ENCODE measurements at regions not wholly inside any gene's neighbourhood (a gene's known extent, or its start where the extent isn't known, plus 50 kb on each side); places are given as distances from the start of the nearest gene placed in this dataset.

DNA sequence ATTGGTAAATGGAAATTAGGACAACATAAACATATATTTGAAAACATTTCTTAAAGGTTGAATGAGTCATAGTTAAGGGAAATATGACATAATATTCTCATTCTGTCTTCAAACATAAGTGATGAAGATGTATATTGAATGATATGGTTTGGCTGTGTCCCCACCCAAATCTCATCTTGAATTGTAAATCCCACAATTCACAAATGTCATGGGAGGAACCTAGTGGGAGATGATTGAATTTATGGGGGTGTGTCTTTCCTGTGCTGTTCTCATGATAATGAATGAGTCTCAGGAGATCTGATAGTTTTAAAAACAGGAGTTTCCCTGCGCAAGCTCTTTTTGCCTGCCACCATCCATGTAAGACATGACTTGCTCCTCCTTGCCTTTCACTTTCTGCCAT is 104.4 kb upstream of the MPDZ start (continued):
- TF ChIP-seq, protein P1, sequence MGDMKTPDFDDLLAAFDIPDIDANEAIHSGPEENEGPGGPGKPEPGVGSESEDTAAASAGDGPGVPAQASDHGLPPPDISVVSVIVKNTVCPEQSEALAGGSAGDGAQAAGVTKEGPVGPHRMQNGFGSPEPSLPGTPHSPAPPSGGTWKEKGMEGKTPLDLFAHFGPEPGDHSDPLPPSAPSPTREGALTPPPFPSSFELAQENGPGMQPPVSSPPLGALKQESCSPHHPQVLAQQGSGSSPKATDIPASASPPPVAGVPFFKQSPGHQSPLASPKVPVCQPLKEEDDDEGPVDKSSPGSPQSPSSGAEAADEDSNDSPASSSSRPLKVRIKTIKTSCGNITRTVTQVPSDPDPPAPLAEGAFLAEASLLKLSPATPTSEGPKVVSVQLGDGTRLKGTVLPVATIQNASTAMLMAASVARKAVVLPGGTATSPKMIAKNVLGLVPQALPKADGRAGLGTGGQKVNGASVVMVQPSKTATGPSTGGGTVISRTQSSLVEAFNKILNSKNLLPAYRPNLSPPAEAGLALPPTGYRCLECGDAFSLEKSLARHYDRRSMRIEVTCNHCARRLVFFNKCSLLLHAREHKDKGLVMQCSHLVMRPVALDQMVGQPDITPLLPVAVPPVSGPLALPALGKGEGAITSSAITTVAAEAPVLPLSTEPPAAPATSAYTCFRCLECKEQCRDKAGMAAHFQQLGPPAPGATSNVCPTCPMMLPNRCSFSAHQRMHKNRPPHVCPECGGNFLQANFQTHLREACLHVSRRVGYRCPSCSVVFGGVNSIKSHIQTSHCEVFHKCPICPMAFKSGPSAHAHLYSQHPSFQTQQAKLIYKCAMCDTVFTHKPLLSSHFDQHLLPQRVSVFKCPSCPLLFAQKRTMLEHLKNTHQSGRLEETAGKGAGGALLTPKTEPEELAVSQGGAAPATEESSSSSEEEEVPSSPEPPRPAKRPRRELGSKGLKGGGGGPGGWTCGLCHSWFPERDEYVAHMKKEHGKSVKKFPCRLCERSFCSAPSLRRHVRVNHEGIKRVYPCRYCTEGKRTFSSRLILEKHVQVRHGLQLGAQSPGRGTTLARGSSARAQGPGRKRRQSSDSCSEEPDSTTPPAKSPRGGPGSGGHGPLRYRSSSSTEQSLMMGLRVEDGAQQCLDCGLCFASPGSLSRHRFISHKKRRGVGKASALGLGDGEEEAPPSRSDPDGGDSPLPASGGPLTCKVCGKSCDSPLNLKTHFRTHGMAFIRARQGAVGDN (IDR thresholded peaks at IDR 0.05) = no peak
- TF ChIP-seq SMAD1 (IDR thresholded peaks at IDR 0.05; ENCODE audit: low read depth, partially characterized antibody) = no peak
- no peak for TF ChIP-seq RELA (IDR thresholded peaks at IDR 0.05; ENCODE audit: borderline replicate concordance, partially characterized antibody)
- TF ChIP-seq, protein P2, sequence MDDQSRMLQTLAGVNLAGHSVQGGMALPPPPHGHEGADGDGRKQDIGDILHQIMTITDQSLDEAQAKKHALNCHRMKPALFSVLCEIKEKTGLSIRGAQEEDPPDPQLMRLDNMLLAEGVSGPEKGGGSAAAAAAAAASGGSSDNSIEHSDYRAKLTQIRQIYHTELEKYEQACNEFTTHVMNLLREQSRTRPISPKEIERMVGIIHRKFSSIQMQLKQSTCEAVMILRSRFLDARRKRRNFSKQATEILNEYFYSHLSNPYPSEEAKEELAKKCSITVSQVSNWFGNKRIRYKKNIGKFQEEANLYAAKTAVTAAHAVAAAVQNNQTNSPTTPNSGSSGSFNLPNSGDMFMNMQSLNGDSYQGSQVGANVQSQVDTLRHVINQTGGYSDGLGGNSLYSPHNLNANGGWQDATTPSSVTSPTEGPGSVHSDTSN (IDR thresholded peaks at IDR 0.05; ENCODE audit: insufficient replicate concordance, low read depth, low read length) = no peak
- TF ChIP-seq, protein P3, sequence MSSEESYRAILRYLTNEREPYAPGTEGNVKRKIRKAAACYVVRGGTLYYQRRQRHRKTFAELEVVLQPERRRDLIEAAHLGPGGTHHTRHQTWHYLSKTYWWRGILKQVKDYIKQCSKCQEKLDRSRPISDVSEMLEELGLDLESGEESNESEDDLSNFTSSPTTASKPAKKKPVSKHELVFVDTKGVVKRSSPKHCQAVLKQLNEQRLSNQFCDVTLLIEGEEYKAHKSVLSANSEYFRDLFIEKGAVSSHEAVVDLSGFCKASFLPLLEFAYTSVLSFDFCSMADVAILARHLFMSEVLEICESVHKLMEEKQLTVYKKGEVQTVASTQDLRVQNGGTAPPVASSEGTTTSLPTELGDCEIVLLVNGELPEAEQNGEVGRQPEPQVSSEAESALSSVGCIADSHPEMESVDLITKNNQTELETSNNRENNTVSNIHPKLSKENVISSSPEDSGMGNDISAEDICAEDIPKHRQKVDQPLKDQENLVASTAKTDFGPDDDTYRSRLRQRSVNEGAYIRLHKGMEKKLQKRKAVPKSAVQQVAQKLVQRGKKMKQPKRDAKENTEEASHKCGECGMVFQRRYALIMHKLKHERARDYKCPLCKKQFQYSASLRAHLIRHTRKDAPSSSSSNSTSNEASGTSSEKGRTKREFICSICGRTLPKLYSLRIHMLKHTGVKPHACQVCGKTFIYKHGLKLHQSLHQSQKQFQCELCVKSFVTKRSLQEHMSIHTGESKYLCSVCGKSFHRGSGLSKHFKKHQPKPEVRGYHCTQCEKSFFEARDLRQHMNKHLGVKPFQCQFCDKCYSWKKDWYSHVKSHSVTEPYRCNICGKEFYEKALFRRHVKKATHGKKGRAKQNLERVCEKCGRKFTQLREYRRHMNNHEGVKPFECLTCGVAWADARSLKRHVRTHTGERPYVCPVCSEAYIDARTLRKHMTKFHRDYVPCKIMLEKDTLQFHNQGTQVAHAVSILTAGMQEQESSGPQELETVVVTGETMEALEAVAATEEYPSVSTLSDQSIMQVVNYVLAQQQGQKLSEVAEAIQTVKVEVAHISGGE (CRISPR knock-in tag; IDR thresholded peaks at IDR 0.05) = no peak
- no peak for TF ChIP-seq FOXM1 (IDR thresholded peaks at IDR 0.05; ENCODE audit: low read depth, low read length)
- TF ChIP-seq CEBPB (IDR thresholded peaks at IDR 0.05; ENCODE audit: borderline replicate concordance in 1 of 2, low read depth in 2 of 2, low read length in 2 of 2) = no peak
- TF ChIP-seq, protein P4, sequence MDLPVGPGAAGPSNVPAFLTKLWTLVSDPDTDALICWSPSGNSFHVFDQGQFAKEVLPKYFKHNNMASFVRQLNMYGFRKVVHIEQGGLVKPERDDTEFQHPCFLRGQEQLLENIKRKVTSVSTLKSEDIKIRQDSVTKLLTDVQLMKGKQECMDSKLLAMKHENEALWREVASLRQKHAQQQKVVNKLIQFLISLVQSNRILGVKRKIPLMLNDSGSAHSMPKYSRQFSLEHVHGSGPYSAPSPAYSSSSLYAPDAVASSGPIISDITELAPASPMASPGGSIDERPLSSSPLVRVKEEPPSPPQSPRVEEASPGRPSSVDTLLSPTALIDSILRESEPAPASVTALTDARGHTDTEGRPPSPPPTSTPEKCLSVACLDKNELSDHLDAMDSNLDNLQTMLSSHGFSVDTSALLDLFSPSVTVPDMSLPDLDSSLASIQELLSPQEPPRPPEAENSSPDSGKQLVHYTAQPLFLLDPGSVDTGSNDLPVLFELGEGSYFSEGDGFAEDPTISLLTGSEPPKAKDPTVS (IDR thresholded peaks at IDR 0.05; ENCODE audit: low read depth, low read length) = no peak
- no peak for TF ChIP-seq ATF7 (IDR thresholded peaks at IDR 0.05; ENCODE audit: low read depth)
